Adrenal gland (tissue), 9 donors: ENCODE measurements at regions not wholly inside any gene's neighbourhood (a gene's known extent, or its start where the extent isn't known, plus 50 kb on each side); places are given as distances from the start of the nearest gene placed in this dataset.

ENCODE experiments used
- DNase-seq, 7 donors: peaks; one replicate each; pipeline ENCODE4 v3.0.0-alpha.2; 2019 to 2020
- H3K27ac ChIP-seq, 5 donors: fragments of 200-600 bp; sonication (generic) in 4 of 5; 1 replicate in 3 of 5; 2 replicates in 2 of 5; pipeline versions ENCODE4 v1.5.1 to v1.8.0; 2016 to 2020; ENCODE audit warnings: mild to moderate bottlenecking in 1 of 5
- H3K27me3 ChIP-seq: fragments of 200-600 bp; 2 replicates; pipeline ENCODE4 v1.8.0; 2021
- H3K36me3 ChIP-seq, 2 donors: fragments of 200-600 bp; replicated peaks in 1 of 2; 1 replicate in 1 of 2; 2 replicates in 1 of 2; pipeline versions ENCODE4 v1.5.1 to v1.8.0; 2018 to 2022
- H3K4me1 ChIP-seq, 2 donors: fragments of 200-600 bp; replicated peaks in 1 of 2; 1 replicate in 1 of 2; 2 replicates in 1 of 2; pipeline versions ENCODE4 v1.5.1 to v1.8.0; 2018 to 2021
- H3K4me3 ChIP-seq, 4 donors: fragments of 200-600 bp; sonication (generic) in 3 of 4; one replicate each; pipeline ENCODE4 v1.5.1; 2016 to 2018
- H3K9me3 ChIP-seq, 3 donors: fragments of 200-600 bp; sonication (generic) in 1 of 3; replicated peaks in 1 of 3; 1 replicate in 2 of 3; 2 replicates in 1 of 3; pipeline versions ENCODE4 v1.5.1 to v1.8.0; 2016 to 2021
- POLR2A ChIP-seq, 2 donors: fragments of 450-650 bp; IDR thresholded peaks; one replicate each; pipeline ENCODE4 v1.6.1; 2017; ENCODE audit warnings: antibody characterized with exemption in 2 of 2, mild to moderate bottlenecking in 2 of 2, moderate library complexity in 1 of 2
- WGBS, 4 donors: extraction: QIAGEN DNeasy Blood & Tissue Kit in 2 of 4; methylation state at CpG; one replicate each; pipeline versions ENCODE4 v1.1.5 to v1.1.7; 2013 to 2017; 5-methylcytosine and 5-hydroxymethylcytosine counted together
- intact Hi-C, 2 donors: fragments of 100-400 bp; cut with DNase I; formaldehyde crosslinking; loops; one replicate each; pipeline versions ENCODE4 v1.14.1 to v1.15.0; 2022 to 2023
- small RNA-seq, 2 donors: library from RNA; depleted of rRNA; stranded (forward); fragments of <200 nt; gene quantifications; one replicate each; pipeline ENCODE3, GENCODE V24; 2016
- TF ChIP-seq, protein P1 (sequence below), 6 experiments: fragments of 450-650 bp in 4 of 6; fragments of 200-600 bp in 2 of 6; sonication (generic) in 1 of 6; IDR thresholded peaks; 1 replicate in 5 of 6; 2 replicates in 1 of 6; pipeline versions ENCODE4 v1.5.1 to v1.8.0; 2016 to 2021; ENCODE audit warnings: antibody characterized with exemption in 6 of 6, mild to moderate bottlenecking in 2 of 6, moderate library complexity in 1 of 6
- donor health status: healthy with polysubstance abuse.
- donor health status: Bipolar disorder and iron deficiency.
- donor health status: DM: yes; HTN: yes; CAD: no.
- donor health status: DM: no; HTN: no; CAD: no.
- donor health status: DM: no; HTN: no; CAD: no.

DNA sequence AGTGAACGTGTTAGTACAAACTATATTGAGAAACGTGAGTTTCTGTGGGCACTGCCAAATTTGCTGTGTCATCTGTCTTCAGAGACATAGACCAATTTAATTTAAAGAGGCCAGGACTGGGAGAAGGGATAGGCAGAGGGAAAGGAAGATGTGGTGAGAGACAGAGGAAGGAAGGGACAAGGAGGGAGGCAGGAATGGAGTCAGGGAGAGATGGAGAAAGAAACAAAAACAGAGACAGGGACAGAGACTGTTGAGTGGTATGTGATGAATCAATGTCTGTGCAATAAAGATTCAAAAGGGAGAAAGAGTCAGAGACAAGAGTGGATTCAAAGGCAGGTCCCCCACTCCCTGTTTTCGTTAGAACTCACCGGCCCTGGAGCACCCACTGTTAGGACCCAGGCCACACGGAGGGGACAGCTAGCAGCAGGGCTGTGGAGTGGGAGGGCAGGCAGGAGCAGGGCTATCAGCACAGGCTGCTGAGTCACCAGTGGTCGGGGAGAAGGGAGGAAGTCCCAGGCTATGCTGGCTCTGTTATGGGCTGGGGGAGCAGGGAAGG lies 51.6 kb upstream of the CHD6 start:
- no peaks in the 10 kb centered on the region for H3K36me3 ChIP-seq
- no peaks in the 10 kb centered on the region for H3K4me1 ChIP-seq
- no peak for DNase-seq
- peaks cover 3% of the 10 kb centered on the region for H3K27me3 ChIP-seq
- intact Hi-C loops, result no loop called here
- whole genome bisulfite sequencing, 4 donors, result 28 to 41% (median 31%) methylated on average over 6 of the region's 6 CpGs
- H3K4me3 ChIP-seq, result no peak overlapping the region
- no peak overlapping the region for H3K27ac ChIP-seq
- no peaks in the 10 kb centered on the region for H3K9me3 ChIP-seq
- TF ChIP-seq POLR2A (IDR thresholded peaks at IDR 0.05), result no peak
- TF ChIP-seq, protein P1, sequence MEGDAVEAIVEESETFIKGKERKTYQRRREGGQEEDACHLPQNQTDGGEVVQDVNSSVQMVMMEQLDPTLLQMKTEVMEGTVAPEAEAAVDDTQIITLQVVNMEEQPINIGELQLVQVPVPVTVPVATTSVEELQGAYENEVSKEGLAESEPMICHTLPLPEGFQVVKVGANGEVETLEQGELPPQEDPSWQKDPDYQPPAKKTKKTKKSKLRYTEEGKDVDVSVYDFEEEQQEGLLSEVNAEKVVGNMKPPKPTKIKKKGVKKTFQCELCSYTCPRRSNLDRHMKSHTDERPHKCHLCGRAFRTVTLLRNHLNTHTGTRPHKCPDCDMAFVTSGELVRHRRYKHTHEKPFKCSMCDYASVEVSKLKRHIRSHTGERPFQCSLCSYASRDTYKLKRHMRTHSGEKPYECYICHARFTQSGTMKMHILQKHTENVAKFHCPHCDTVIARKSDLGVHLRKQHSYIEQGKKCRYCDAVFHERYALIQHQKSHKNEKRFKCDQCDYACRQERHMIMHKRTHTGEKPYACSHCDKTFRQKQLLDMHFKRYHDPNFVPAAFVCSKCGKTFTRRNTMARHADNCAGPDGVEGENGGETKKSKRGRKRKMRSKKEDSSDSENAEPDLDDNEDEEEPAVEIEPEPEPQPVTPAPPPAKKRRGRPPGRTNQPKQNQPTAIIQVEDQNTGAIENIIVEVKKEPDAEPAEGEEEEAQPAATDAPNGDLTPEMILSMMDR (IDR thresholded peaks at IDR 0.05), result no peak

DNA sequence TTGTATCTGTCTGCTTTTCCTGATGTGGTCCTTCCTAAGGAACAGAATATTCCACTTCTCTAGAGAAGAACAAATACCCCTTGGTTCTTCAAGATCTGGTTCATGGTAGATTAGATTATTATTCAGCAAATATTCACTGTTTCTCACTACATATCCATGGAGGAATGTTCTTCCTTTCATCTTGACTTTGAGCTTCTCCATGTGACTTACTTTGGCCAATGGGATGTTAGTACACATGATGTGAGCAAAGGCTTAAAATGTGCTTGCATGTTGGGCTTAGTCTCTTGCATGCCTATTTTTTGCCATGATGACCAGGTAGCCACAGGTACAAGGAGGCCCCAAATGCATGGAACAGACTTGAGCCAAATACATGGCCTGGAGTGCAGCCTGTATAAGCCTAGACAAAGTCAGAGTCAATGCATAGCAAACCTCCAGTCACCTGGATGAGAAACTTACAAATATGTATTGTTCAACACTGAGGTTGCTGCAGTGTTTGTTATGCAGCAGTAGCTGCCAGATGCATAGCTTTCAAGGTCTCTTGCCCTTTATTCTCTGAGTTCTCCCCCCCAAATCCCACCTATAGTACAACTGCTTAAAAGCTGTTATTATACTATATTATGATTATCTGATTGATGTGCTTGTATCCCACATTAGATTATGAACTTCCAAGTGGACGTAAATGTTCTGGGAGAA lies 50.0 kb upstream of the CHD6 start:
- Histone ChIP-seq H3K27me3 (no peaks in the 10 kb centered on the region), H3K27ac (no peak overlapping the region), H3K9me3 (no peaks in the 10 kb centered on the region), H3K4me3 (no peak overlapping the region), H3K36me3 (no peaks in the 10 kb centered on the region), H3K4me1 (no peaks in the 10 kb centered on the region)
- no peak for DNase-seq
- TF ChIP-seq, protein P1 (IDR thresholded peaks at IDR 0.05), result no peak
- no peak for TF ChIP-seq POLR2A (IDR thresholded peaks at IDR 0.05)
- intact Hi-C loops, result no loop called here
- 80 to 94% (median 81%) methylated on average over 1 of the region's 1 CpG for WGBS, 4 donors

Small RNAs in the stretch of these regions (small RNA-seq; reads per million reads assigned to genes)
- gene RF00568 (0 to 0.12 reads per million in 2 donors), gene RNU6-1018P (0 reads per million in 2 donors)
